GM23248 (cell line): ENCODE measurements at regions not wholly inside any gene's neighbourhood (a gene's known extent, or its start where the extent isn't known, plus 50 kb on each side); places are given as distances from the start of the nearest gene placed in this dataset.

Experiments
- DNase-seq: peaks from one replicate; pipeline ENCODE4 v3.0.0-alpha.2; 2015
- H2AFZ ChIP-seq: fragments of 200-600 bp; sonication (generic); 2 replicates; pipeline ENCODE4 v1.6.1; 2016; ENCODE audit warnings: antibody characterized with exemption
- H3F3A ChIP-seq: fragments of 200-600 bp; sonication (generic); 2 replicates; pipeline ENCODE4 v1.6.1; 2016; ENCODE audit warnings: mild to moderate bottlenecking, antibody characterized with exemption, mixed run types; ENCODE audit not compliant: insufficient read depth
- H3K27ac ChIP-seq: fragments of 200-600 bp; sonication (generic); 2 replicates; pipeline ENCODE4 v1.5.1; 2016; ENCODE audit warnings: mild to moderate bottlenecking
- H3K27me3 ChIP-seq: fragments of 200-600 bp; sonication (generic); replicated peaks from 2 replicates; pipeline ENCODE4 v1.6.1; 2016; ENCODE audit warnings: mild to moderate bottlenecking; ENCODE audit not compliant: insufficient read depth
- H3K36me3 ChIP-seq: fragments of 200-600 bp; sonication (generic); 2 replicates; pipeline ENCODE4 v1.6.1; 2016; ENCODE audit warnings: low read depth, mild to moderate bottlenecking
- H3K4me1 ChIP-seq: fragments of 200-600 bp; sonication (generic); 2 replicates; pipeline ENCODE4 v1.6.1; 2016; ENCODE audit warnings: mild to moderate bottlenecking; ENCODE audit not compliant: insufficient read depth
- H3K4me2 ChIP-seq: fragments of 200-600 bp; sonication (generic); one replicate; pipeline ENCODE4 v1.6.1; 2016; ENCODE audit warnings: mild to moderate bottlenecking; ENCODE audit not compliant: unreplicated experiment
- H3K4me3 ChIP-seq: fragments of 200-600 bp; sonication (generic); 2 replicates; pipeline ENCODE4 v1.5.1; 2016; ENCODE audit warnings: mild to moderate bottlenecking
- H3K79me2 ChIP-seq: fragments of 200-600 bp; sonication (generic); 2 replicates; pipeline ENCODE4 v1.6.1; 2016; ENCODE audit warnings: mild to moderate bottlenecking; ENCODE audit not compliant: insufficient read depth
- H3K9ac ChIP-seq: fragments of 200-600 bp; sonication (generic); 2 replicates; pipeline ENCODE4 v1.6.1; 2016; ENCODE audit warnings: mild to moderate bottlenecking
- H3K9me2 ChIP-seq: fragments of 200-600 bp; sonication (generic); 2 replicates; pipeline ENCODE4 v1.6.1; 2016; ENCODE audit warnings: mixed run types, mild to moderate bottlenecking, moderate library complexity; ENCODE audit not compliant: insufficient read depth
- H3K9me3 ChIP-seq: fragments of 200-600 bp; sonication (generic); one replicate; pipeline ENCODE4 v1.6.1; 2017; ENCODE audit warnings: low read depth
- H4K20me1 ChIP-seq: fragments of 200-600 bp; sonication (generic); 2 replicates; pipeline ENCODE4 v1.6.0; 2016; ENCODE audit not compliant: insufficient read depth
- EZH2 ChIP-seq: fragments of 200-600 bp; sonication (generic); IDR thresholded peaks from 2 replicates; pipeline ENCODE4 v1.6.1; 2018; ENCODE audit warnings: antibody characterized with exemption, mild to moderate bottlenecking; ENCODE audit not compliant: insufficient read depth, poor library complexity, severe bottlenecking
- EZH2phosphoT487 ChIP-seq: fragments of 200-600 bp; sonication (generic); IDR thresholded peaks from 2 replicates; pipeline ENCODE4 v1.6.1; 2018; ENCODE audit warnings: antibody characterized with exemption, moderate library complexity, mild to moderate bottlenecking, low read depth; ENCODE audit not compliant: insufficient read depth
- WGBS, 2 experiments: methylation state at CpG; one replicate each; pipeline ENCODE4 v1.1.6; 2015 to 2017; ENCODE audit warnings: low lambda C conversion rate in 2 of 2, low coverage in 1 of 2; ENCODE audit errors: missing lambda C conversion rate in 2 of 2; 5-methylcytosine and 5-hydroxymethylcytosine counted together
- in situ Hi-C: fragments of 300-500 bp; cut with MboI; formaldehyde crosslinking; loops from 2 replicates; pipeline ENCODE4 v1.15.0; 2020

GRCh38 chr10:2306081-2306480 lies 568.8 kb upstream of the ADARB2 start:
- no peaks in the 10 kb centered on the region for H3K9me3 ChIP-seq
- no peaks in the 10 kb centered on the region for H3K79me2 ChIP-seq
- H4K20me1 ChIP-seq = no peaks in the 10 kb centered on the region
- no peak for DNase-seq
- H3K4me3 ChIP-seq = no peak overlapping the region
- no peak for TF ChIP-seq EZH2
- H3K4me1 ChIP-seq = no peaks in the 10 kb centered on the region
- in situ Hi-C loops = no loop called here
- H3K36me3 ChIP-seq = no peaks in the 10 kb centered on the region
- no peaks in the 10 kb centered on the region for H3F3A ChIP-seq
- H3K27ac ChIP-seq = no peak overlapping the region
- H3K9me2 ChIP-seq = no peaks in the 10 kb centered on the region
- no peak overlapping the region for H2AFZ ChIP-seq
- H3K27me3 ChIP-seq = no peaks in the 10 kb centered on the region
- H3K4me2 ChIP-seq = no peak overlapping the region
- H3K9ac ChIP-seq = no peak overlapping the region
- 39 to 52% methylated on average over 1 of the region's 1 CpG for WGBS, 2 experiments

- Histone ChIP-seq H3F3A (no peaks in the 10 kb centered on the region), H3K27me3 (no peaks in the 10 kb centered on the region), H3K9ac (no peak overlapping the region), H3K27ac (no peak overlapping the region), H3K4me2 (no peak overlapping the region), H3K4me3 (no peak overlapping the region), H3K36me3 (no peaks in the 10 kb centered on the region), H4K20me1 (no peaks in the 10 kb centered on the region), H3K79me2 (no peaks in the 10 kb centered on the region), H2AFZ (no peak overlapping the region), H3K9me3 (no peaks in the 10 kb centered on the region), H3K9me2 (no peaks in the 10 kb centered on the region), H3K4me1 (no peaks in the 10 kb centered on the region)
- TF ChIP-seq EZH2phosphoT487 = no peak
- no peak for TF ChIP-seq EZH2
- DNase-seq = no peak
- 19 to 24% methylated on average over 2 of the region's 2 CpGs for WGBS, 2 experiments
- in situ Hi-C loops = no loop called here
These were observed 565.8 kb upstream of the ADARB2 start for GRCh38 chr10:2303169-2303568.

GRCh38 chr10:2301227-2301626 lies 563.9 kb upstream of the ADARB2 start:
- no peaks in the 10 kb centered on the region for H3K79me2 ChIP-seq
- H3K9ac ChIP-seq = no peak overlapping the region
- no peaks in the 10 kb centered on the region for H3F3A ChIP-seq
- H3K4me2 ChIP-seq = no peak overlapping the region
- no peak overlapping the region for H3K4me3 ChIP-seq
- in situ Hi-C loops = no loop called here
- H3K4me1 ChIP-seq = no peaks in the 10 kb centered on the region
- H3K27me3 ChIP-seq = no peaks in the 10 kb centered on the region
- H3K36me3 ChIP-seq = no peaks in the 10 kb centered on the region
- no peak overlapping the region for H3K27ac ChIP-seq
- H4K20me1 ChIP-seq = no peaks in the 10 kb centered on the region
- H2AFZ ChIP-seq = no peak overlapping the region
- TF ChIP-seq EZH2 (no peak), EZH2phosphoT487 (no peak)
- DNase-seq = no peak
- 43 to 46% methylated on average over 8 of the region's 8 CpGs for WGBS, 2 experiments
- H3K9me2 ChIP-seq = no peaks in the 10 kb centered on the region
- no peaks in the 10 kb centered on the region for H3K9me3 ChIP-seq

- H3K79me2 ChIP-seq = no peaks in the 10 kb centered on the region
- no peak overlapping the region for H3K4me2 ChIP-seq
- H3K4me1 ChIP-seq = no peaks in the 10 kb centered on the region
- H3F3A ChIP-seq = no peaks in the 10 kb centered on the region
- H3K9me2 ChIP-seq = no peaks in the 10 kb centered on the region
- no peaks in the 10 kb centered on the region for H4K20me1 ChIP-seq
- no peak overlapping the region for H3K27ac ChIP-seq
- no peak overlapping the region for H3K9ac ChIP-seq
- no peaks in the 10 kb centered on the region for H3K27me3 ChIP-seq
- 34 to 36% methylated on average over 3 of the region's 3 CpGs for WGBS, 2 experiments
- in situ Hi-C loops = no loop called here
- H3K36me3 ChIP-seq = no peaks in the 10 kb centered on the region
- no peak overlapping the region for H3K4me3 ChIP-seq
- no peak overlapping the region for H2AFZ ChIP-seq
- no peaks in the 10 kb centered on the region for H3K9me3 ChIP-seq
- no peak for TF ChIP-seq EZH2
- TF ChIP-seq EZH2phosphoT487 = no peak
- no peak for DNase-seq
These were observed 562.9 kb upstream of the ADARB2 start for GRCh38 chr10:2300231-2300630.

- no peak overlapping the region for H2AFZ ChIP-seq
- 47% methylated on average over 6 of the region's 6 CpGs for WGBS, 2 experiments
- no peak overlapping the region for H3K27ac ChIP-seq
- H3K27me3 ChIP-seq = no peaks in the 10 kb centered on the region
- no peak overlapping the region for H3K4me2 ChIP-seq
- H3K4me1 ChIP-seq = no peaks in the 10 kb centered on the region
- H3F3A ChIP-seq = no peaks in the 10 kb centered on the region
- H3K79me2 ChIP-seq = no peaks in the 10 kb centered on the region
- no peaks in the 10 kb centered on the region for H3K36me3 ChIP-seq
- TF ChIP-seq EZH2 = no peak
- TF ChIP-seq EZH2phosphoT487 = no peak
- no peak overlapping the region for H3K9ac ChIP-seq
- no peak overlapping the region for H3K4me3 ChIP-seq
- H4K20me1 ChIP-seq = no peaks in the 10 kb centered on the region
- no peaks in the 10 kb centered on the region for H3K9me3 ChIP-seq
- no peaks in the 10 kb centered on the region for H3K9me2 ChIP-seq
- no peak for DNase-seq
- in situ Hi-C loops = no loop called here
These were observed 559.0 kb upstream of the ADARB2 start for GRCh38 chr10:2296179-2296891.
